ENCODE measurements at regions not wholly inside any gene's neighbourhood (a gene's known extent, or its start where the extent isn't known, plus 50 kb on each side); places are given as distances from the start of the nearest gene placed in this dataset.
"Not testable (repeated sequence)": the region's sequence is repeated elsewhere in the genome, so short reads cannot be mapped to it uniquely, and the experiment has no call there.

GRCh38 chr14:85159726-85160125 lies 370.2 kb upstream of the FLRT2 start:
- no peak for DNase-seq

GRCh38 chr14:85165094-85165493 lies 364.9 kb upstream of the FLRT2 start:
- no peak for DNase-seq

GRCh38 chr14:85169381-85169780 lies 360.6 kb upstream of the FLRT2 start:
- DNase-seq = no peak

- no peak for DNase-seq
Measured at GRCh38 chr14:85172290-85172689, 357.7 kb upstream of the FLRT2 start.

- no peak for DNase-seq
Measured at GRCh38 chr14:85172889-85173477, 357.0 kb upstream of the FLRT2 start.

- DNase-seq = no peak
Measured at GRCh38 chr14:85175556-85175955, 354.4 kb upstream of the FLRT2 start.

- DNase-seq = no peak
Measured at GRCh38 chr14:85178864-85179263, 351.1 kb upstream of the FLRT2 start.

- DNase-seq = no peak
Measured at GRCh38 chr14:85180876-85181275, 349.1 kb upstream of the FLRT2 start.

GRCh38 chr14:85182282-85182681 lies 347.7 kb upstream of the FLRT2 start:
- DNase-seq = no peak

- DNase-seq = no peak
Measured at GRCh38 chr14:85186082-85186481, 343.9 kb upstream of the FLRT2 start.

GRCh38 chr14:85187521-85187920 lies 342.4 kb upstream of the FLRT2 start:
- no peak for DNase-seq

- DNase-seq = no peak
Measured at GRCh38 chr14:85188836-85189235, 341.1 kb upstream of the FLRT2 start.

- DNase-seq = not testable (repeated sequence)
Measured at GRCh38 chr14:85189253-85189652, 340.7 kb upstream of the FLRT2 start.

GRCh38 chr14:85190251-85190650 lies 339.7 kb upstream of the FLRT2 start:
- no peak for DNase-seq

- DNase-seq = no peak
Measured at GRCh38 chr14:85191986-85192385, 338.0 kb upstream of the FLRT2 start.

- DNase-seq = no peak
Measured at GRCh38 chr14:85195872-85196477, 334.0 kb upstream of the FLRT2 start.

- DNase-seq = no peak
Measured at GRCh38 chr14:85198001-85198400, 331.9 kb upstream of the FLRT2 start.

- DNase-seq = no peak
Measured at GRCh38 chr14:85205875-85206274, 324.1 kb upstream of the FLRT2 start.

GRCh38 chr14:85214471-85214870 lies 315.5 kb upstream of the FLRT2 start:
- no peak for DNase-seq

- no peak for DNase-seq
Measured at GRCh38 chr14:85217412-85217811, 312.5 kb upstream of the FLRT2 start.

- DNase-seq = no peak
Measured at GRCh38 chr14:85218982-85219381, 311.0 kb upstream of the FLRT2 start.

- DNase-seq = no peak
Measured at GRCh38 chr14:85221832-85222231, 308.1 kb upstream of the FLRT2 start.

GRCh38 chr14:85222341-85222740 lies 307.6 kb upstream of the FLRT2 start:
- no peak for DNase-seq

GRCh38 chr14:85223667-85224066 lies 306.3 kb upstream of the FLRT2 start:
- no peak for DNase-seq

GRCh38 chr14:85224241-85224640 lies 305.7 kb upstream of the FLRT2 start:
- no peak for DNase-seq
